MM.1S (cell line): ENCODE measurements at regions not wholly inside any gene's neighbourhood (a gene's known extent, or its start where the extent isn't known, plus 50 kb on each side); places are given as distances from the start of the nearest gene placed in this dataset.
"Not testable (repeated sequence)": the region's sequence is repeated elsewhere in the genome, so short reads cannot be mapped to it uniquely, and the experiment has no call there.

Source experiments
- CTCF ChIP-seq: fragments of 300-600 bp; sonication (generic); IDR thresholded peaks from 2 replicates; pipeline ENCODE4 v1.5.1; 2016; ENCODE audit warnings: antibody characterized with exemption, low read length, mixed read lengths
- EZH2 ChIP-seq: fragments of 300-600 bp; sonication (generic); optimal IDR thresholded peaks from 2 replicates; pipeline ENCODE3; 2017; ENCODE audit warnings: low read depth, mild to moderate bottlenecking, antibody characterized with exemption, low read length, mixed read lengths
- EZH2phosphoT487 ChIP-seq: fragments of 300-600 bp; sonication (generic); IDR thresholded peaks from 2 replicates; pipeline ENCODE4 v1.6.1; 2018; ENCODE audit warnings: antibody characterized with exemption, low read length

GRCh38 chr13:71289980-71290379, 577.0 kb downstream of the DACH1 start:
- TF ChIP-seq EZH2, CTCF, EZH2phosphoT487: not testable (repeated sequence)
